ENCODE measurements at regions not wholly inside any gene's neighbourhood (a gene's known extent, or its start where the extent isn't known, plus 50 kb on each side); places are given as distances from the start of the nearest gene placed in this dataset.

DNA sequence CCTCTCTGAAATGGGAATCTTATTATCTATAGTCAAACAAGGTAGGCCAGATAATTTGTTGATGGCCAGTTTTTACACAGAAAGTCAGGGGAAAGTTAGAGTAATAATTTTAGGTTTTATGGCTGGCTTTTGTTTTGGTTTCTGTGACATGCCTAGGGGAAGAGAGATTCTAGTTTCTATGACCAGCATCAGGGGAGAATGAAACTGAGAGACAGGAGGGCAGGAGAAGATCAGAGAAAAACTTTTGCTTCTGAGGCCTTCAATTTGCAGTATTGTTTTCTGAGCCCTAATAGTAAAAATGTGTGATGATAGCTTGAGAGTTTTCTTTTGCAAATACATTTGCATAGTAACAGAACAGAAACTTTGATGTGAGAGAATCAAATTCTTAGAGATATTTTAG is 564.3 kb downstream of the ZNF608 start:
- Mint-ChIP-seq H3K27ac (no peak overlapping the region), H3K9me3 (ENCODE audit: low read depth) (peaks cover 16% of the 10 kb centered on the region), H3K4me1 (ENCODE audit: low read depth) (peaks cover 5% of the 10 kb centered on the region), H3K4me3 (ENCODE audit: low read depth) (no peak overlapping the region), H3K27me3 (no peaks in the 10 kb centered on the region), H3K36me3 (ENCODE audit: insufficient read depth) (peaks cover 1% of the 10 kb centered on the region)
- DNase-seq (ENCODE audit: low spot score, unreplicated experiment): no peak
- TF ChIP-seq, protein P1, sequence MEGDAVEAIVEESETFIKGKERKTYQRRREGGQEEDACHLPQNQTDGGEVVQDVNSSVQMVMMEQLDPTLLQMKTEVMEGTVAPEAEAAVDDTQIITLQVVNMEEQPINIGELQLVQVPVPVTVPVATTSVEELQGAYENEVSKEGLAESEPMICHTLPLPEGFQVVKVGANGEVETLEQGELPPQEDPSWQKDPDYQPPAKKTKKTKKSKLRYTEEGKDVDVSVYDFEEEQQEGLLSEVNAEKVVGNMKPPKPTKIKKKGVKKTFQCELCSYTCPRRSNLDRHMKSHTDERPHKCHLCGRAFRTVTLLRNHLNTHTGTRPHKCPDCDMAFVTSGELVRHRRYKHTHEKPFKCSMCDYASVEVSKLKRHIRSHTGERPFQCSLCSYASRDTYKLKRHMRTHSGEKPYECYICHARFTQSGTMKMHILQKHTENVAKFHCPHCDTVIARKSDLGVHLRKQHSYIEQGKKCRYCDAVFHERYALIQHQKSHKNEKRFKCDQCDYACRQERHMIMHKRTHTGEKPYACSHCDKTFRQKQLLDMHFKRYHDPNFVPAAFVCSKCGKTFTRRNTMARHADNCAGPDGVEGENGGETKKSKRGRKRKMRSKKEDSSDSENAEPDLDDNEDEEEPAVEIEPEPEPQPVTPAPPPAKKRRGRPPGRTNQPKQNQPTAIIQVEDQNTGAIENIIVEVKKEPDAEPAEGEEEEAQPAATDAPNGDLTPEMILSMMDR (IDR thresholded peaks at IDR 0.05; ENCODE audit: unreplicated experiment): no peak

DNA sequence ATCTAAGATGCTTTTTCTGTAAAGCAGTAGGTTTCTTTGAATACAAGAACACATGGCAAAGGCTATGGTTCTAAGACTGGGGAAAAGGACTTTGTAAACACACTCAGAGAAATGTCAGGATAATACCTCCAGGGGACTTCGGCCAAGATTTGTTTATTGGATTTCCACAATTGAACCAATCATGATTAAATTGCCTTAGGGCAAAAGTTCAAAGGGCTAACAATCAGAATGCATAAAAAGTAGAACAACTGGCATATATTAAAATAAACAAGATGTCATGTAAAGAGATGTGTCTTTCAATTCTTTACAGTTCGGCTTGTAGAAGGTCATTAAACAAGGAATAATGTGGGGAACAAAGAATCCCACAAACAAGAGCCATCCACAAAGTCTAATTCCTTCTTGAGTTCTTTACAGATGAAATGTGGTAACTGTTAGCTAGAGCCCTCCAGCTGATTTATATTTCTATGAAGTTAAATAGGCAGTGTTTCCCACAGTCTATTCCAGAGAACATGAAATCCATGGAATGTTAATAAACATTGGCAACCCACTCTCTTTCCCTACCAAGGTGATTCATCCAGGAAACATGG is 565.5 kb downstream of the ZNF608 start:
- TF ChIP-seq, protein P1 (IDR thresholded peaks at IDR 0.05; ENCODE audit: unreplicated experiment): no peak
- Mint-ChIP-seq H3K9me3 (ENCODE audit: low read depth) (peaks cover 12% of the 10 kb centered on the region), H3K4me1 (ENCODE audit: low read depth) (peaks cover 7% of the 10 kb centered on the region), H3K27ac (no peak overlapping the region), H3K27me3 (no peaks in the 10 kb centered on the region), H3K36me3 (ENCODE audit: insufficient read depth) (peaks cover 1% of the 10 kb centered on the region), H3K4me3 (ENCODE audit: low read depth) (no peak overlapping the region)
- no peak for DNase-seq (ENCODE audit: low spot score, unreplicated experiment)

DNA sequence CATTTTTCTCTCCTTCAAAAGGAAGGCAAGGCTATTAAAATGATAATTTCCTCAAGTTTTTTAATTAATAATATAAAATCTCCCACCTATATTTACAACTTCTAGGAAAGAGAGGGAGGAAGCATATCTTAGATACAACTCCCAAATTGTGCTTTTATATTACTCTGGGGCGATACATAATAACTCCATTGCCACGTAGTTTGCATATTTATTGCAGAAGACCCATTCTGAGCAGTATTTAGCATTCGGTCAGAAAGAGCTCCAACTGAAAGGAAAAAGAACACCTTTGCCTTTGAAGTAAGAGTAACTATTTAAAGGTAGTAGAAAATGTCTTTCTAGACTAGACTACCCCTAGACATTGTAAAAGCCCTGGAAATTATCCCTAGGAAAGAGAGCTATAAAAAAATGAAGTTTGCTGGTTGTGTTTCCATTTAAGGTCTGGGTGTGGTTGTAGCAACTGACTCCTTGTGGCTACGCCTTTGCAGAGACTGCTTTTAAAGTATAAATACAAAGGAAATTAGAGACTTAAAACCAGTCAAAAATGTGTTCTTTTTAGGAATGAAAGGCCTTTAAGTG is 566.1 kb downstream of the ZNF608 start:
- peaks cover 1% of the 10 kb centered on the region for H3K36me3 Mint-ChIP-seq (ENCODE audit: insufficient read depth)
- H3K4me1 Mint-ChIP-seq (ENCODE audit: low read depth): peaks cover 7% of the 10 kb centered on the region
- no peak for DNase-seq (ENCODE audit: low spot score, unreplicated experiment)
- TF ChIP-seq, protein P1 (IDR thresholded peaks at IDR 0.05; ENCODE audit: unreplicated experiment): no peak
- H3K9me3 Mint-ChIP-seq (ENCODE audit: low read depth): peaks cover 12% of the 10 kb centered on the region
- H3K27me3 Mint-ChIP-seq: no peaks in the 10 kb centered on the region
- H3K4me3 Mint-ChIP-seq (ENCODE audit: low read depth): no peak overlapping the region
- no peak overlapping the region for H3K27ac Mint-ChIP-seq

DNA sequence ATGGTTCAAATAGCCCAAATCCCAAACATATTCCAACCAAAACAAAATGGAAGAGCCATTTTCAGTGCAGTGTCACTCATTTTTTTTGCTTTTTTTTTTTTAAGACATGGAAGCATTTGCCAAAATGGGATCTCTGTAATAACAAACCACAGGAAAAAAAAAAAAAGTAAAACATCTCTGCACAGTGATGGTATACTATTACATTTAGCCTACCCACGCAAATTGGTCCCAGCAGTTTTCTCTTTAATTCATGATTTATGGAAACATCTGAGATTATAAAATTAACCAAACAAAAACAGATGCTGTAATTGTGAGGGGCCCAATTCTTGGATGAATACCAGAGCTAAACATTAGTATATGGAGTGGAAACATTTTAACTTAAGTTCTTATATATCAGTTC is 566.6 kb downstream of the ZNF608 start:
- DNase-seq (ENCODE audit: low spot score, unreplicated experiment): no peak
- peaks cover 1% of the 10 kb centered on the region for H3K36me3 Mint-ChIP-seq (ENCODE audit: insufficient read depth)
- H3K27me3 Mint-ChIP-seq: no peaks in the 10 kb centered on the region
- no peak overlapping the region for H3K4me3 Mint-ChIP-seq (ENCODE audit: low read depth)
- TF ChIP-seq, protein P1 (IDR thresholded peaks at IDR 0.05; ENCODE audit: unreplicated experiment): no peak
- peaks cover 7% of the 10 kb centered on the region for H3K4me1 Mint-ChIP-seq (ENCODE audit: low read depth)
- H3K27ac Mint-ChIP-seq: no peak overlapping the region
- H3K9me3 Mint-ChIP-seq (ENCODE audit: low read depth): peaks cover 14% of the 10 kb centered on the region

DNA sequence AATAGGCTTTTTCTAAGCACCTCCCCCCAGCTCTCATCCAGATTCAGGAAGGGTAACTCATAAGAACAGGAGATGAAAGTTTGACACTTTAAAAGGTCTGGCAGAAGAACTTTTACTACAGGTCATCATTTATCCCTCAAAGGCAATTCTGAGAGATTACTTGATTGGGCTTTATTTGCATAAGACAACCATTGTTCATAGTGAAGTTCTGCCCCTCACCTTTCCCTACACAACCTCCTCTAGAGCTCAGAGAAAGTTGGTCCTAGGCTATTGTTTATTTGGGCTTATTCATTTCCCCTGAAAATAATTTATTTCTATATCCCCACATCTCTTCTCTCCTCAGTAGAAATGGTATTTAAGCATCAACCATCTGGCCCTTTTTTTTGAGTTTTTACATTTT is 568.4 kb downstream of the ZNF608 start:
- DNase-seq (ENCODE audit: low spot score, unreplicated experiment): no peak
- H3K9me3 Mint-ChIP-seq (ENCODE audit: low read depth): peaks cover 23% of the 10 kb centered on the region
- H3K27me3 Mint-ChIP-seq: no peaks in the 10 kb centered on the region
- peaks cover 2% of the 10 kb centered on the region for H3K36me3 Mint-ChIP-seq (ENCODE audit: insufficient read depth)
- TF ChIP-seq, protein P1 (IDR thresholded peaks at IDR 0.05; ENCODE audit: unreplicated experiment): no peak
- no peak overlapping the region for H3K4me3 Mint-ChIP-seq (ENCODE audit: low read depth)
- peaks cover 7% of the 10 kb centered on the region for H3K4me1 Mint-ChIP-seq (ENCODE audit: low read depth)
- no peak overlapping the region for H3K27ac Mint-ChIP-seq
